ENCODE measurements at regions not wholly inside any gene's neighbourhood (a gene's known extent, or its start where the extent isn't known, plus 50 kb on each side); places are given as distances from the start of the nearest gene placed in this dataset.

DNA sequence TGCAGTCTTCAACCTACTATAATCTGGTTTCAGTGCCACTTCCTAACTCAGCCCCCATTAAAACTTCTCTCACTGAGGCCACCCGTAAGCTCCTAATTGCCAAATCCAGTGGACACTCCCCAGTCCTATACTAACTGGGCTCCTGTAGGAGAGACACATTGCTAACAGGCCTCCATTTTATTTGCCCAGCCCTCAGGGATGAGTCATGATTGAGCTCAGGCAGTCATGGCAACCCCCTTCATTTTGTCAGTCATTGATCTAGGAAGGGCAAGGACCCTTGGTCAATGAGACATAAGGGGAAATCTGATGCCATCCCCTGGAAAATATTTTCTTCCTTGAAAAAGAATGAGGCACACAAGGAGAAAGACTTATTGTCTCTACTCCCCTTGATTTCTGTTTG lies 70.1 kb upstream of the HIF1A start:
- TF ChIP-seq NR3C1 (IDR thresholded peaks at IDR 0.05) (no peak), CTCF (IDR thresholded peaks at IDR 0.05) (no peak), POLR2A (IDR thresholded peaks at IDR 0.05; ENCODE audit: low read length) (no peak), PHF8 (IDR thresholded peaks at IDR 0.05; ENCODE audit: borderline replicate concordance, low read depth) (no peak), RNF2 (IDR thresholded peaks at IDR 0.05; ENCODE audit: borderline replicate concordance, low read depth) (no peak), RFX5 (IDR thresholded peaks at IDR 0.05) (no peak), CEBPB (IDR thresholded peaks at IDR 0.05) (no peak), EP300 (IDR thresholded peaks at IDR 0.05) (no peak), CBX8 (IDR thresholded peaks at IDR 0.05) (no peak), RAD21 (conservative IDR thresholded peaks at IDR 0.05 in 1 of 2, IDR thresholded peaks at IDR 0.05 in 1 of 2) (no peak), CHD4 (IDR thresholded peaks at IDR 0.05; ENCODE audit: borderline replicate concordance) (no peak)
- TF ChIP-seq, protein P1, sequence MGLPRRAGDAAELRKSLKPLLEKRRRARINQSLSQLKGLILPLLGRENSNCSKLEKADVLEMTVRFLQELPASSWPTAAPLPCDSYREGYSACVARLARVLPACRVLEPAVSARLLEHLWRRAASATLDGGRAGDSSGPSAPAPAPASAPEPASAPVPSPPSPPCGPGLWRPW (IDR thresholded peaks at IDR 0.05): no peak
- TF ChIP-seq, protein P2, sequence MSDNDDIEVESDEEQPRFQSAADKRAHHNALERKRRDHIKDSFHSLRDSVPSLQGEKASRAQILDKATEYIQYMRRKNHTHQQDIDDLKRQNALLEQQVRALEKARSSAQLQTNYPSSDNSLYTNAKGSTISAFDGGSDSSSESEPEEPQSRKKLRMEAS (IDR thresholded peaks at IDR 0.05): no peak
- TF ChIP-seq, protein P3, sequence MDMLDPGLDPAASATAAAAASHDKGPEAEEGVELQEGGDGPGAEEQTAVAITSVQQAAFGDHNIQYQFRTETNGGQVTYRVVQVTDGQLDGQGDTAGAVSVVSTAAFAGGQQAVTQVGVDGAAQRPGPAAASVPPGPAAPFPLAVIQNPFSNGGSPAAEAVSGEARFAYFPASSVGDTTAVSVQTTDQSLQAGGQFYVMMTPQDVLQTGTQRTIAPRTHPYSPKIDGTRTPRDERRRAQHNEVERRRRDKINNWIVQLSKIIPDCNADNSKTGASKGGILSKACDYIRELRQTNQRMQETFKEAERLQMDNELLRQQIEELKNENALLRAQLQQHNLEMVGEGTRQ (IDR thresholded peaks at IDR 0.05): no peak

Measured in A549 (cell line).